H1 (cell line): ENCODE measurements at regions not wholly inside any gene's neighbourhood (a gene's known extent, or its start where the extent isn't known, plus 50 kb on each side); places are given as distances from the start of the nearest gene placed in this dataset.

ENCODE experiments used
- EGR1 ChIP-seq: IDR thresholded peaks from 2 replicates; pipeline ENCODE4 v1.6.1; 2011; ENCODE audit warnings: low read depth, low read length, borderline replicate concordance
- JUN ChIP-seq: IDR thresholded peaks from 2 replicates; pipeline ENCODE4 v1.6.1; 2011; ENCODE audit warnings: low read depth, mild to moderate bottlenecking, improper control_type of control experiment, low read length
- TCF12 ChIP-seq: IDR thresholded peaks from 2 replicates; pipeline ENCODE4 v1.6.1; 2011; ENCODE audit warnings: low read depth, mild to moderate bottlenecking, low read length

DNA sequence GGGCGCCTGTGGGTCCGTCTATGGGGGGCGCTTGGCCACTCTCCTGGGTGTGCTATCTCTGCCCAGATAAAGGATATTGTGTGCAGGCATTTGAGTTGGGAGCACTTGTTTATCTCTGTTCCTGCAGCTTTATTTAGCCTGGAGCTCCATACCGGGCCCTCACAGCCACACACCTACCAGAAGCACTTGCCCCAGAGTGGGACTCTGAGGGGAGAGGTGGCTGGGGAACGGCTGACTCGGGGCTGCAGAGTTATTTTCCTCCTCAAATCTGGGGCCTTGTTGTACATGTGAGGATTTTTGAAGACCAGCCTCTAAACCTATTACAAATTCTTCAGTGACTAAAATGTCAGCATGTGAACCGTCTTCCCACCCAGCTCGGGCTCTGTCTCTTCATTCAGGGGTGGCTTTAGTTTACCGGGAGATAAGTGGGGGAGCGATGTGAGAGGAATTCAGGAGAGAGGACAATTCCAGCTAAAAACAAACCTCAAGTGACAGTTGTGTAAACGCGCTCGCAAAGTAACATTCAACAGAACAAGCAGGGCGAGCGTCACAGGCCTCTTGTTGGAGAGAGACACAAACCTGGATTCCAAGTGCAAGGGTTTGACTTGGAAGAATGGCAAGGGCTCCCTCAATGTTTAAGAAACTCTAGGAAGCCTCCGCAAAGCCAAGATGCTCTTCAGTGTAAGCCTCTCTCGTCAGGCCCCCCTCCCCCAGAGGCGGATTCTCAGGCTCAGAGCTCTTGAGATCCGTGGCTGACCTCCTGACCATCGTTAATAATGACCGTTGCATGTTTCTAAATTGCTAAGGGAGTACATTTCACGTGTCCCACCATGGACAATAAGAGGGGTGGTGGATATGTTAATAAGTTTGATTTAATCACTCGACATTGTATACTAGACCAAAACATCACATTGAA, 548.9 kb downstream of the QKI start:
- TF ChIP-seq EGR1 (no peak), TCF12 (no peak), JUN (no peak)
